ENCODE measurements at regions not wholly inside any gene's neighbourhood (a gene's known extent, or its start where the extent isn't known, plus 50 kb on each side); places are given as distances from the start of the nearest gene placed in this dataset.

GRCh38 chr15:39494462-39494861 lies 86.4 kb upstream of the THBS1 start:
- Histone ChIP-seq H3K36me3 (ENCODE audit: control insufficient read depth, low read length) (no peaks in the 10 kb centered on the region), H3K4me1 (ENCODE audit: control insufficient read depth, low read length) (no peaks in the 10 kb centered on the region)

GRCh38 chr15:39495871-39496840 lies 84.7 kb upstream of the THBS1 start:
- Histone ChIP-seq H3K27me3 (ENCODE audit: control insufficient read depth, low read length) (no peaks in the 10 kb centered on the region), H3K27ac (ENCODE audit: low read depth, low read length) (no peak overlapping the region), H4K20me1 (ENCODE audit: control insufficient read depth, insufficient read depth, low read depth, low read length) (no peaks in the 10 kb centered on the region), H3K36me3 (ENCODE audit: control insufficient read depth, low read length) (no peaks in the 10 kb centered on the region), H3K4me2 (ENCODE audit: low read length) (no peak overlapping the region), H3K4me3 (ENCODE audit: low read length) (no peak overlapping the region), H3K9me2 (replicated peaks; ENCODE audit: control insufficient read depth, low read length) (no peaks in the 10 kb centered on the region), H3F3A (ENCODE audit: control insufficient read depth, insufficient read depth) (no peaks in the 10 kb centered on the region), H3K79me2 (ENCODE audit: control insufficient read depth, low read length) (no peaks in the 10 kb centered on the region), H3K9me3 (ENCODE audit: control insufficient read depth, insufficient read depth, low read length) (no peaks in the 10 kb centered on the region), H3K4me1 (ENCODE audit: control insufficient read depth, low read length) (no peaks in the 10 kb centered on the region)
- no peak for TF ChIP-seq EZH2phosphoT487 (IDR thresholded peaks at IDR 0.05; ENCODE audit: borderline replicate concordance, low read length)
- no peak for TF ChIP-seq CTCF (IDR thresholded peaks at IDR 0.05; ENCODE audit: low read depth, low read length, poor library complexity, severe bottlenecking)

More at GRCh38 chr15:39494462-39494861, 86.4 kb upstream of the THBS1 start:
- Histone ChIP-seq H3K27ac (ENCODE audit: low read depth, low read length) (no peak overlapping the region), H3K4me3 (ENCODE audit: low read length) (no peak overlapping the region), H3K4me2 (ENCODE audit: low read length) (no peak overlapping the region), H3K27me3 (ENCODE audit: control insufficient read depth, low read length) (no peaks in the 10 kb centered on the region), H3K9me2 (replicated peaks; ENCODE audit: control insufficient read depth, low read length) (no peaks in the 10 kb centered on the region), H3K9me3 (ENCODE audit: control insufficient read depth, insufficient read depth, low read length) (no peaks in the 10 kb centered on the region), H3K79me2 (ENCODE audit: control insufficient read depth, low read length) (no peaks in the 10 kb centered on the region), H3F3A (ENCODE audit: control insufficient read depth, insufficient read depth) (no peaks in the 10 kb centered on the region), H4K20me1 (ENCODE audit: control insufficient read depth, insufficient read depth, low read depth, low read length) (no peaks in the 10 kb centered on the region)
- no peak for TF ChIP-seq CTCF (IDR thresholded peaks at IDR 0.05; ENCODE audit: low read depth, low read length, poor library complexity, severe bottlenecking)
- no peak for TF ChIP-seq EZH2phosphoT487 (IDR thresholded peaks at IDR 0.05; ENCODE audit: borderline replicate concordance, low read length)

DNA sequence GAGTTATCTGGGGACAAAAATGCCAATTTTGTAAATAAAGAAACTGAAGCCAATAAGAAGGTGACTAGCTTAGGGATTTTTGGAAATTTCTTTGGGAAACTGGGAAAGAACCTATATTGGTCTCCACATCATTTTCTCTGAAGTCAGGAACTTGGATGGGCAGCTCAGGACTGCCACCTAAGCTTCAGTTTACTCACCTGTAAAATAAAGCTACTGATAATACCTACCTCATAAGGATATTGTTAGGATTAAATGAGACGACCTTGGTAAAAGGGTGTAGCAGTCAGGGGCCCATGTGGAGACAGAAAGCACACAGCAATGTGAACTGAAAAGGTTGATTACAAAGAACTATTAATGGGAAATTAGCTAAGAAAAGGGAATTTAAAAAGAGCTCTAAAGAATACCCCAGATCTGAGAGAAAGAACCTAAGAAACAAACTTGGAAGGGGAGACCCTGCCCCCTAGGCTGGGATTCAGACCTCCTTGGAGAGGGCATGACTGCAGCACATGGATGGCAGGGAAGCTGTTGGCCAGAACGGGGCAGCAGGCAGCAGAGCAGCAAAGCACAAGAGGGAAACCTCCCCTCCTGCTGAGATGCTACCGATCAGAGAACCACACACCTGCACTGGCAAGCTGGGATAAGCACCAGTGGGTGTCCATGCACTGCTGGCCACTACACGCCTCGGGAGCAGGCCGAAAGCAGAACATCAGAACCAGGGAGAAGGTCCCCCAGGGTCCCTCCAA lies 83.7 kb upstream of the THBS1 start:
- no peaks in the 10 kb centered on the region for H3K9me3 ChIP-seq (ENCODE audit: control insufficient read depth, insufficient read depth, low read length)
- no peaks in the 10 kb centered on the region for H3K4me1 ChIP-seq (ENCODE audit: control insufficient read depth, low read length)
- no peak overlapping the region for H3K4me3 ChIP-seq (ENCODE audit: low read length)
- no peaks in the 10 kb centered on the region for H3F3A ChIP-seq (ENCODE audit: control insufficient read depth, insufficient read depth)
- no peaks in the 10 kb centered on the region for H3K79me2 ChIP-seq (ENCODE audit: control insufficient read depth, low read length)
- no peaks in the 10 kb centered on the region for H3K27me3 ChIP-seq (ENCODE audit: control insufficient read depth, low read length)
- no peaks in the 10 kb centered on the region for H3K36me3 ChIP-seq (ENCODE audit: control insufficient read depth, low read length)
- H4K20me1 ChIP-seq (ENCODE audit: control insufficient read depth, insufficient read depth, low read depth, low read length): no peaks in the 10 kb centered on the region
- H3K9me2 ChIP-seq (replicated peaks; ENCODE audit: control insufficient read depth, low read length): no peaks in the 10 kb centered on the region
- no peak overlapping the region for H3K4me2 ChIP-seq (ENCODE audit: low read length)
- TF ChIP-seq CTCF (IDR thresholded peaks at IDR 0.05; ENCODE audit: low read depth, low read length, poor library complexity, severe bottlenecking) (no peak), EZH2phosphoT487 (IDR thresholded peaks at IDR 0.05; ENCODE audit: borderline replicate concordance, low read length) (no peak)
- no peak overlapping the region for H3K27ac ChIP-seq (ENCODE audit: low read depth, low read length)
